SK-N-SH treated with all-trans-retinoic acid at 6 μM for 48 hours (cell line): ENCODE measurements at regions not wholly inside any gene's neighbourhood (a gene's known extent, or its start where the extent isn't known, plus 50 kb on each side); places are given as distances from the start of the nearest gene placed in this dataset.

Experiments
- ATAC-seq: fragments of 200-7000 bp; cut with Tn5 transposase; 3 replicates; pipeline ENCODE4 v1.9.1; 2020; ENCODE audit warnings: mild to moderate bottlenecking, moderate library complexity
- ARNTL ChIP-seq: fragments of 450-650 bp; formaldehyde crosslinking; IDR thresholded peaks from 2 replicates; pipeline ENCODE4 v1.5.0; 2020; ENCODE audit warnings: low read depth, mild to moderate bottlenecking, moderate library complexity, borderline replicate concordance
- BACH2 ChIP-seq: fragments of 250-450 bp; sonication (Bioruptor Pico); IDR thresholded peaks from 2 replicates; pipeline ENCODE4 v1.9.0; 2021; ENCODE audit warnings: mild to moderate bottlenecking, borderline replicate concordance
- CREB5 ChIP-seq: fragments of 250-450 bp; sonication (Bioruptor Pico); IDR thresholded peaks from 2 replicates; pipeline ENCODE4 v1.5.1; 2020; ENCODE audit warnings: low read depth, mild to moderate bottlenecking, moderate library complexity
- CSDC2 ChIP-seq: fragments of 250-450 bp; sonication (Bioruptor Pico); IDR thresholded peaks from 2 replicates; pipeline ENCODE4 v1.5.0; 2020; ENCODE audit warnings: mild to moderate bottlenecking, moderate library complexity
- GLIS3 ChIP-seq: fragments of 250-450 bp; sonication (Bioruptor Pico); IDR thresholded peaks from 2 replicates; pipeline ENCODE4 v1.5.0; 2020; ENCODE audit warnings: mild to moderate bottlenecking, moderate library complexity
- ISL1 ChIP-seq: fragments of 250-450 bp; sonication (Bioruptor Pico); IDR thresholded peaks from 2 replicates; pipeline ENCODE4 v2.1.2; 2022; ENCODE audit warnings: mild to moderate bottlenecking, moderate library complexity
- OSR1 ChIP-seq: fragments of 250-450 bp; sonication (Bioruptor Pico); IDR thresholded peaks from 2 replicates; pipeline ENCODE4 v1.8.0; 2022; ENCODE audit warnings: moderate library complexity, mild to moderate bottlenecking, inconsistent platforms
- PATZ1 ChIP-seq: fragments of 250-450 bp; sonication (Bioruptor Pico); IDR thresholded peaks from 2 replicates; pipeline ENCODE4 v1.8.0; 2020; ENCODE audit warnings: mild to moderate bottlenecking, moderate library complexity, borderline replicate concordance
- PPARA ChIP-seq: fragments of 250-450 bp; sonication (Bioruptor Pico); IDR thresholded peaks from 2 replicates; pipeline ENCODE4 v1.5.0; 2020; ENCODE audit warnings: mild to moderate bottlenecking, borderline replicate concordance
- SNAI2 ChIP-seq: fragments of 250-450 bp; sonication (Bioruptor Pico); IDR thresholded peaks from 2 replicates; pipeline ENCODE4 v1.5.0; 2020; ENCODE audit warnings: mild to moderate bottlenecking, moderate library complexity
- ZC3H10 ChIP-seq: fragments of 250-450 bp; sonication (Bioruptor Pico); IDR thresholded peaks from 2 replicates; pipeline ENCODE4 v1.5.1; 2021; ENCODE audit warnings: mild to moderate bottlenecking, moderate library complexity
- ZFP3 ChIP-seq: fragments of 250-450 bp; sonication (Bioruptor Pico); IDR thresholded peaks from 2 replicates; pipeline ENCODE4 v1.5.0; 2020; ENCODE audit warnings: mild to moderate bottlenecking, moderate library complexity
- ZNF565 ChIP-seq: fragments of 450-650 bp; formaldehyde crosslinking; conservative IDR thresholded peaks from 2 replicates; pipeline ENCODE4 v1.5.0; 2020; ENCODE audit warnings: low read depth, mild to moderate bottlenecking, moderate library complexity
- ZNF70 ChIP-seq: fragments of 450-650 bp; formaldehyde crosslinking; IDR thresholded peaks from 2 replicates; pipeline ENCODE4 v1.5.0; 2020; ENCODE audit warnings: mild to moderate bottlenecking, moderate library complexity
- TF ChIP-seq, protein P1 (sequence below): fragments of 250-450 bp; sonication (Bioruptor Pico); IDR thresholded peaks from 2 replicates; pipeline ENCODE4 v1.5.0; 2020; ENCODE audit warnings: mild to moderate bottlenecking, moderate library complexity

DNA sequence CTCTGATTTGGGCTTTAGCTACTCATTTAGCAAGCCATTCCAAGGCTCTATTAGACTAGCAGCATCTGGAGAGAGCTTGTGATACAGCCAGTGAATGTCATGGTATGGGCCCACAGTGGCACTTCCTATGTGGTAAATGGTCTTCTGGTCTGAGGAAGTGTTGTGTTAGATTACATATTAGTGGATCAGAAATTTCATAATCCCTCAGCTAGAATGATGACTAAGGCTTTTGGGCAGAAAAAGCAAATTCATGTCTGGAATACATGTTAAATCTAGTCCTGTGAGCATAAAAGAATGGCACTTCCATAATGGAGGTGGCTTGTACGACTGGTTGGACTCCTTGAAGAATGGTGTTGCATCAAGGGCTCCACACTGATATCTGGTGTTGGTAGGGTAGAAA, 436.8 kb upstream of the CWC22 start (continued):
- TF ChIP-seq, protein P1, sequence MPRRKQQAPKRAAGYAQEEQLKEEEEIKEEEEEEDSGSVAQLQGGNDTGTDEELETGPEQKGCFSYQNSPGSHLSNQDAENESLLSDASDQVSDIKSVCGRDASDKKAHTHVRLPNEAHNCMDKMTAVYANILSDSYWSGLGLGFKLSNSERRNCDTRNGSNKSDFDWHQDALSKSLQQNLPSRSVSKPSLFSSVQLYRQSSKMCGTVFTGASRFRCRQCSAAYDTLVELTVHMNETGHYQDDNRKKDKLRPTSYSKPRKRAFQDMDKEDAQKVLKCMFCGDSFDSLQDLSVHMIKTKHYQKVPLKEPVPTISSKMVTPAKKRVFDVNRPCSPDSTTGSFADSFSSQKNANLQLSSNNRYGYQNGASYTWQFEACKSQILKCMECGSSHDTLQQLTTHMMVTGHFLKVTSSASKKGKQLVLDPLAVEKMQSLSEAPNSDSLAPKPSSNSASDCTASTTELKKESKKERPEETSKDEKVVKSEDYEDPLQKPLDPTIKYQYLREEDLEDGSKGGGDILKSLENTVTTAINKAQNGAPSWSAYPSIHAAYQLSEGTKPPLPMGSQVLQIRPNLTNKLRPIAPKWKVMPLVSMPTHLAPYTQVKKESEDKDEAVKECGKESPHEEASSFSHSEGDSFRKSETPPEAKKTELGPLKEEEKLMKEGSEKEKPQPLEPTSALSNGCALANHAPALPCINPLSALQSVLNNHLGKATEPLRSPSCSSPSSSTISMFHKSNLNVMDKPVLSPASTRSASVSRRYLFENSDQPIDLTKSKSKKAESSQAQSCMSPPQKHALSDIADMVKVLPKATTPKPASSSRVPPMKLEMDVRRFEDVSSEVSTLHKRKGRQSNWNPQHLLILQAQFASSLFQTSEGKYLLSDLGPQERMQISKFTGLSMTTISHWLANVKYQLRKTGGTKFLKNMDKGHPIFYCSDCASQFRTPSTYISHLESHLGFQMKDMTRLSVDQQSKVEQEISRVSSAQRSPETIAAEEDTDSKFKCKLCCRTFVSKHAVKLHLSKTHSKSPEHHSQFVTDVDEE = no peak
- TF ChIP-seq PATZ1 (CRISPR knock-in tag) (no peak), ZFP3 (no peak), PPARA (CRISPR knock-in tag) (no peak)

DNA sequence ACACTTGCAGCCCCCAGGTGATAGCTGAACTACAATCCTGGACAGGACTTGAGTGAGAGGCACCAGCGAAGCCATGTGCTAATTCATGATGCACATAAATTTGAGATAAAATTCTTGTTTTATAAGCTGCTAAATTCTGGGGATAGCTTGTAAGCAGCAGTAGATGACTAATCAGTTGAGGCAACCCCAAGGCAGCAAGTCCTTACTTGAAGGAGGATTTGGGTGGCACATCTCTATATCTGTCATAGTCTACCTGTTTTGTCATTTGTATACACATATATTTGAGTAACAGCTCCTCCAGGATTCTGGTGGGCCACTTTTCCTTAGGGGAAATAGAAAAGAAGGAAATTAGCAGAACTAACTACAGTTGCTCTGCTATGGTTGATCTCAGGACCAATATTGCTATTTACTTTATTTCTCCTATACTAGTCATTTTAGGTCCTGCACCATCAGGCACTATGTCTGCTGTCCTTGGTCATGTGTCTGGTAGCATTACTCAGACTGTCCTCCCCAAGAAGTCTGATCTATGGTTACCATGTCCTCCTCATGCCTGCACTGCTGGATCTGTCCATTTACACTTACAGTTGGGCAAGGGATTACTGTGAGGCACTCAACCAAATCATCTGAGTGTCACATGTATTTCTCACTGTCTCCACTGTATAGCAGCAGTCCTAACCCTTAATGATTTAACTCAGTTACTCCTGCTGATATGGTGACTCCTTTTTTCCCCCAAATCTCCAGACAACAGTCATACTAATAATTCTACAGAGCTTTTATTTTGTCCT, 436.0 kb upstream of the CWC22 start:
- no peak for TF ChIP-seq PPARA (CRISPR knock-in tag)
- TF ChIP-seq OSR1 (CRISPR knock-in tag) = no peak
- no peak for TF ChIP-seq ISL1 (CRISPR knock-in tag)
- TF ChIP-seq, protein P1 = no peak
- no peak for TF ChIP-seq PATZ1 (CRISPR knock-in tag)
- TF ChIP-seq CSDC2 (CRISPR knock-in tag) = no peak
- no peak for TF ChIP-seq SNAI2
- no peak for TF ChIP-seq ZNF70
- no peak for TF ChIP-seq ARNTL
- TF ChIP-seq CREB5 (CRISPR knock-in tag) = no peak
- TF ChIP-seq ZNF565 (CRISPR knock-in tag) = no peak
- no peak for TF ChIP-seq GLIS3 (CRISPR knock-in tag)
- TF ChIP-seq BACH2 (CRISPR knock-in tag) = no peak
- TF ChIP-seq ZC3H10 = no peak
- ATAC-seq = no peak

DNA sequence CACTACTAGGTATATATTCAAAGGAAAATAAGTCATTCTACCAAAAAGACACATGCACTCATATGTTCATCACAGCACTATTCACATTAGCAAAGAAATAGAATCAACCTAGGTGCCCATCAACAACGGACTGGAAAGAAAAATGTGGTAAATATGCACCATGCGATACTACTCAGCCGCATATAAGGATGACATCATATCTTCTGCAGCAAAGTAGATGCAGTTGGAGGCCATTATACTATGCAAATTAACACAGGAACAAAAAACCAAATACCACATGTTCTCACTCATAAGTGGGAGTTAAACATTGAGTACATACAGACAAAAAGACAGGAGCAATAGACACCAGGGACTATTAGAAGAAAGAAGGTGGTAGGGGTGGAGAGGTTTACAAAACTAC, 412.1 kb upstream of the CWC22 start:
- no peak for ATAC-seq
- no peak for TF ChIP-seq CREB5 (CRISPR knock-in tag)
